ENCODE measurements at regions not wholly inside any gene's neighbourhood (a gene's known extent, or its start where the extent isn't known, plus 50 kb on each side); places are given as distances from the start of the nearest gene placed in this dataset.

DNA sequence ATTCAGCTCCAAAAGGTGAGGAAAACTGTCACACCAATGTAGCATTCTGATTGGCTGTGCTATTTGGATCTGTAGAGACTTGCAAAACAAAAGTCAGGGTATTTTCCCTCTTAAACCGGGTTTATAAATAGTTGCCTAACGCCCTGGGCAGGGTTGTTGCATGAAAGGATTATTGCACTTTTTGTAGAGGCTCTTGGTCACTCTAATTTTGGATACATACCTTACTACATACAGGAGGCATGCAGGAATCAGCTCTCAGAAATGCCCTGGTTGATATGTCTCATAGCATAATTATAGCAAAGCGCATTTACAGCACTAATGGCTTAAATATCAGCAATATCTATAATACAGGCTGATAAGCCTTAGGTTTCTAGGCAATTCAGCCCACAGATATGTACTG is 200.0 kb upstream of the GDNF start:
- DNase-seq (ENCODE audit: low spot score), result no peak
- no peaks in the 10 kb centered on the region for H3K36me3 Mint-ChIP-seq (ENCODE audit: low read depth)

DNA sequence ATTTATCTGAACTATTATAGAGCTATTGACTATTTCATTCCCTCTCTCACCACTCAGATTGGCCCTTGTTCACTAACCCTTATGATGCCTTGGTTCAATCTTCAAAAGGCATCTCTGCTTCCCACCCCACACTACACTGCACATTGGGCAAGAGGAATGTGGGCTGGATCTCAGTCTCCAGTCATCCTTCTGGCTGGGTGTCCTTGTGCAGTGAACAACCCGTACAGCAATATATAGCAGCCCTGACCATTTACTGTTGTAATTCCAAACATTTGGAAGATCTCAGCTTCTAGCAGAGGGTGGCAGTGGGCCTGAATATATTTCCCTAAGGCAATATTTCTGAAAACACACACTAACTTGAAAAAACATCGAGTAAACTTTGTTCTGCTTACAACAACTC is 199.2 kb upstream of the GDNF start:
- Mint-ChIP-seq H3K9me3 (ENCODE audit: low read depth) (peaks cover 7% of the 10 kb centered on the region), H3K4me1 (ENCODE audit: low read depth) (no peaks in the 10 kb centered on the region), H3K36me3 (ENCODE audit: low read depth) (no peaks in the 10 kb centered on the region), H3K4me3 (ENCODE audit: unreplicated experiment) (no peak overlapping the region), H3K27me3 (ENCODE audit: low read depth) (peaks cover 56% of the 10 kb centered on the region), H3K27ac (ENCODE audit: unreplicated experiment) (no peak overlapping the region)
- DNase-seq (ENCODE audit: low spot score), result no peak
- no peak for TF ChIP-seq CTCF (IDR thresholded peaks at IDR 0.05)

More for the DNA sequence above, 200.0 kb upstream of the GDNF start:
- no peak overlapping the region for H3K27ac Mint-ChIP-seq (ENCODE audit: unreplicated experiment)
- H3K4me3 Mint-ChIP-seq (ENCODE audit: unreplicated experiment), result no peak overlapping the region
- H3K9me3 Mint-ChIP-seq (ENCODE audit: low read depth), result peaks cover 7% of the 10 kb centered on the region
- peaks cover 55% of the 10 kb centered on the region for H3K27me3 Mint-ChIP-seq (ENCODE audit: low read depth)
- H3K4me1 Mint-ChIP-seq (ENCODE audit: low read depth), result no peaks in the 10 kb centered on the region
- no peak for TF ChIP-seq CTCF (IDR thresholded peaks at IDR 0.05)

- DNase-seq (ENCODE audit: low spot score), result no peak
- Mint-ChIP-seq H3K9me3 (ENCODE audit: low read depth) (peaks cover 7% of the 10 kb centered on the region), H3K4me3 (ENCODE audit: unreplicated experiment) (no peak overlapping the region), H3K4me1 (ENCODE audit: low read depth) (no peaks in the 10 kb centered on the region), H3K36me3 (ENCODE audit: low read depth) (no peaks in the 10 kb centered on the region), H3K27me3 (ENCODE audit: low read depth) (peaks cover 36% of the 10 kb centered on the region), H3K27ac (ENCODE audit: unreplicated experiment) (no peak overlapping the region)
- TF ChIP-seq CTCF (IDR thresholded peaks at IDR 0.05), result no peak
Measured at GRCh38 chr5:38036765-38037164, 196.9 kb upstream of the GDNF start.

DNA sequence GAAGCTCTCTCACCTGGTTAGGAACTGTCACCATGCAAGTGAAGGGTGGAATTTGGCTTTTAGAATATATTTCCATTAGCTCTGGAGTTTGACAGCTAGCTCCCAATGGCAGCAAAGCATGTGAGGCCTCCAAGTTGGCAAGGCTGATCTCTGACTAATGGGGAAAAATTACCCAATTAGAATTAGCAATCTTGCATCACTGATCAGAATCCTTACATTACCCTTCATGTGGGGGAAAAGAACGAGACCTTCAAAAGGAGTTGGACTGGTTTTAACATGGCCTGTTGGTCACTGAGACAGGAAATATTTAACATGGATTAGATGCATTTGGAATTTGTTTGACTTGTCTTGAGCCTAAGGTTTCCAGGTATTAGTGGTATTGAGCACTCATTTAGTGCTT is 192.3 kb upstream of the GDNF start:
- H3K4me3 Mint-ChIP-seq (ENCODE audit: unreplicated experiment), result no peak overlapping the region

DNA sequence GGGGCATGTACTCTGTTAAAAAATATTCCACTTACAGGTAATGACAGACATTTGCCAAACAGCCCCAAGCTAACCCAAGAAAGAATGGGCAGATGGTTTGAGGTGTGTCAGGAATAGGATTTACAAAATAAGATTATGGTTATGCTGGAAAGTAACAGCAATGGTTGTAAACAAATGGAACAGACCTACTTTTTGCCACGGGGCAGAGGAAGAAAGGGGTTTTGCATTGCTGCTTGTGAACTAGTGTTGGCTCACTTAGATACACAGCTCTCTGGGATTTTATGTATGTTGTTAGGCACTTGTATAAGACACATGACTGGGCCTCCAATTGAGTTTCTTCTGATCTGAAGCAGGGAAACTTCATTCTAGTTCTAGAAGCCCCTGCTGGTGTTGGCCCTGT is 191.5 kb upstream of the GDNF start:
- Mint-ChIP-seq H3K36me3 (ENCODE audit: low read depth) (no peaks in the 10 kb centered on the region), H3K4me1 (ENCODE audit: low read depth) (no peaks in the 10 kb centered on the region), H3K9me3 (ENCODE audit: low read depth) (peaks cover 7% of the 10 kb centered on the region), H3K27me3 (ENCODE audit: low read depth) (peaks cover 21% of the 10 kb centered on the region), H3K27ac (ENCODE audit: unreplicated experiment) (no peak overlapping the region), H3K4me3 (ENCODE audit: unreplicated experiment) (no peak overlapping the region)
- no peak for DNase-seq (ENCODE audit: low spot score)
- no peak for TF ChIP-seq CTCF (IDR thresholded peaks at IDR 0.05)

More for the DNA sequence above, 192.3 kb upstream of the GDNF start:
- H3K9me3 Mint-ChIP-seq (ENCODE audit: low read depth), result peaks cover 7% of the 10 kb centered on the region
- H3K27me3 Mint-ChIP-seq (ENCODE audit: low read depth), result peaks cover 19% of the 10 kb centered on the region
- no peaks in the 10 kb centered on the region for H3K36me3 Mint-ChIP-seq (ENCODE audit: low read depth)
- TF ChIP-seq CTCF (IDR thresholded peaks at IDR 0.05), result no peak
- no peak overlapping the region for H3K27ac Mint-ChIP-seq (ENCODE audit: unreplicated experiment)
- H3K4me1 Mint-ChIP-seq (ENCODE audit: low read depth), result no peaks in the 10 kb centered on the region
- DNase-seq (ENCODE audit: low spot score), result no peak
